Hematopoietic multipotent progenitor cell treated with erythropoietin and hydrocortisone succinate and interleukin-3 and kit ligand, for 17 days (in vitro differentiated cells): ENCODE measurements at regions not wholly inside any gene's neighbourhood (a gene's known extent, or its start where the extent isn't known, plus 50 kb on each side); places are given as distances from the start of the nearest gene placed in this dataset.

Experiments used
- DNase-seq: peaks from one replicate; pipeline ENCODE4 v3.0.0-alpha.2; 2015; ENCODE audit warnings: low spot score

DNA sequence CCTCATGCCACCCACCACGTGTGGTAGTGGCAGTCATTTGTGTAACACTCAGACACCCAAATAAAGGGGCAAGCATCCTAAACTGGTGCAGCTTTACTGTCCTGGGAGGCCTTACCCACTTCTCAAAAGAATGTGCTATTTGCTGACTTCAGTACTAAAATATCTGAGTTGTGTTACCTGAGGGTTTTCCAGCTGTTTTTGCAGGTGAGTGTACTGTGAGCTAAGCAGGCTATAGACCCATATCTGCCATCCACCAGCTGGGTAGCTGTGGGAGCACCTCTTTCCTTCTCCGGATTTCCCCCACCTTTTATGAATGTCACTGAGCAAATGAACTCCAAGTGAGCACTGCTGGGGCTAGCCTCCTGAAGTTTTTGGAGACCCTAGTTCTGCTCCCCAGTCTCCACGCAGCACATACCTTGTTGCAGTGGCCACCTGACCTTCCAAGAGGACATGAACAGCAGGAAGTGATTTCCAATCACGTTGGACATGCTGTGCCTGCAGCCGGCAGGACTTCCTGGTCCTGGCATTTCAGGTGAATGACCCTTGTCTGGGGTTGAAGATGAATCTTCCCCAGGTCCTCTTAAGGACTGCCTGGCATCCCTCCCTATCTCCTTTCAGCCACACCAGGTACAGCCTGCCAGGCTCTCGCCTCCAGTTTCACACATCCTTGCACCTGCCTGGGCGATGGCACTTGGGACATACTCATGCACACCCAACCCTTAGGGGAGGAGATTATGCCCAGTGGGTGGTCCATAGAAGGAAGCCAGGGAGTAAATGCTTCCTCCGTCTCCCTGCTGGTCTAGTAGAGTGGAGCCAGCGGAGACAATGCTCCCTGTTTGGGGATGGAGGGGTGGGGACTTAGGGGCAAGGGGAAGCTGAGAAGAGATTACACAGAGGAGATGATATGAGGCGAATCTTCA, 109.5 kb upstream of the SPATA13 start:
- DNase-seq: no peak

DNA sequence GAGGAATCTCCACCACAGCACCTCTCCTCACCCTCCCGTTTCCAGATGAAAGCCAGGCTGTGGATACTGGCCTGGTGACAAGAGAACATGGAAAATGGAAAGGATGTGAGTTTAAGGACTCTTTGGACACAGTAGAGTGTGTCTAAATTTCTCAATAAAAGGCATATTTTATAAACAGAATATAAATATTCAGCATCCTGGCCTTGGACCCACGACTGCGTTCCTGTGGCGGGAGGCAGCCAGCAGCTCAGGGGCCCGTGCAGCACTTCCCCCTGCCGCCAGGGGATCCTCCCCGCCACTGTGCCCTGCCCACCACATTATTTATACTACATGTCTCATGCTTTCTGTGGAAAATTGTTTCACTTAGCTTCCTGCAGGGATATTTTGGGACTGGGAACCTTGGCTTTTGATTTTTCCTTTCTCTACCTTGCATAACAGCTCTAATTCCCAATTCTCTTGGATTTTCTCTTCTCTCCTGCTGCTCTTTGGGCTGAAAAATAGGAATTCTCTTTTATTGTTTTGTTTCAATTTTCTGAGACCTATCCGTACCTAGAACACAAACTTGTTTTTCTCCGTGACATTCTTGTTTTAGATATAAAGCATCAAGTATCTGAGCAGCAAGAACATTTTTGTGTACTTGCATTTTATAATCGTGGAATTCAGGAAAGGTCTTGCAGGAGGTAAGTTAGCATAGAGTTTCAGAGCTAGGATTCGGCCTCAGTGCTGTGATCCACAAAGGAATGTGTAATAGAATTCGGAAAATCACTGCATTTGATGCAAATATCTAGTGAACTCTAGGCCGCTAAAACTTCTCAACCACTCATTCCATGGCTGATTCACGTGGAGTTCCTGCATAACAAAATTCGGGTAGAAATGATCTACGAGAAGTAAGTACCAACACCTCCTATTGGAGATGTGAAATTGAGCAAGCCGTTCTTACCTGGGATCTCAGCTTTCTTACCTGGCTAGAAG, 107.7 kb upstream of the SPATA13 start:
- no peak for DNase-seq

DNA sequence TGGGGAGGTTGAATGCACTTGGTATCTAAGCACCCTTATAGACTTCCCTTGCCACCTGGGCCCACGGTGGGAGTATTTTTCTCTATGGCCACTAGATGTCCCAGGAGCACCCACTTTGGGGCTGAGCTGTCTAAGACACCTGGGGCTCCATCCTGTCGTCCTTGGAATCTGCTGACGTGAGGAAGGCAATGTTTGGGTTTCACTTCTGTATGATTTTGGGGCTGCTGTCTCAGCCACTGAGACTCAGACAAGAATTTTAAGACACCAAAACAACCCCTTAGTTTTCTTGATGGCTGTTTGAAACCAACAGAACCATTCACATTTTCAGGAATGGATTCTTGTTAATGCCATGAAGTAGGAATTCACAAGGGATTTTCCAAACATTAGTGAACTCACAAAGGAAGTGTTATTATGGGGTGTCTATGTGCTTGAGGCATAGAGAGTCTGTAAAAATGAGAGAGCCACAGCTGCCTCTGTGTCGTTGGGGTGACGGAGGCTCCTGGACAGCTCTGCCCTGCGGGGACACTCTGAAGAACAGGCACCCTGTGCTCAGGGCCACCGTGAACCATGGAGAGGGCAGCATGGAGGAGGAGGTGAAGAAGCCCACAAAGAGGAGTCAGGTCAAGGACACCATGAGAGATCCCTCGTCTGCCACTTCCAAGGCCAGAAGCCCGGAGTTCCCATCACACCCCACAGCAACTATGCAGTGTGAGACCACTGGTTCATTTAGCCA, 106.8 kb upstream of the SPATA13 start:
- DNase-seq: peak; percentile 41

DNA sequence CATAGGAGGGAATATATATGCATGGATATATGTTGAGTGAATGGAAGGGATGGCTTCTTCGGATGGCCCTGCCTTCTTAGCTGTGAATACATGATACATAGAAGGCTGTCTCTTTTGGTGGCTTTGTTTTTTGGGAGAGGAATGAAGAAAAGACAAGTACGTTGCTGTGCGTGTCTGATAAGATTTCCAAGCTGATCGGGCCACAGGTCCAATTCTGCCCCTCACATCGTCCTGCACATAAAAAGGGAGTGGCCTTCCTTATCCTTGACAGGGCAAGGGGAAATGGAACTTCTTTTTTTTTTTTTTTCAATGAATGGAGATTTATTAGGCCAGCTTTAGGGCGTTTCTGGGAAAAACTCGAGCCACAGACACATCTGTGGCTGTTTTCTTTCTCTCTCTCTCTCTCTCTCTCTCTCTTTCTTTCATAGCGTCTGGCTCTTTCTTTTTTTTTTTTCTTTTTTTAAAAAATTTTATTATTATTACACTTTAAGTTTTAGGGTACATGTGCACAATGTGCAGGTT, 103.8 kb upstream of the SPATA13 start:
- DNase-seq: no peak

DNA sequence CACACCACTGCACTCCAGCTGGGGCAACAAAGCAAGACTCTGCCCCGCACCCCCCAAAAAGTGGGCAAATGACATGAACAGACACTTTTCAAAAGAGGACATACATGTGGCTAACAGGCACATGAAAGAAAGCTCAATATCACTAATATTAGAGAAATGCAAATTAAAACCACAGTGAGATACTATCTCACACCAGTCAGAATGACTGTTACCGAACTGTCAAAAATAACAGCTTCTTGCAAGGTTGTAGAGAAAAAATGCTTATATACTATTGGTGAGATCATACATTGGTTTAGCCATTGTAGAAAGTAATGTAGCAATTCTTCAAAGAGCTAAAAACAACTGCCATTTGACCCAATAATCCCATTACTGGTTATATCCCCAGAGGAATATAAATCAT, 99.5 kb upstream of the SPATA13 start:
- DNase-seq: no peak

DNA sequence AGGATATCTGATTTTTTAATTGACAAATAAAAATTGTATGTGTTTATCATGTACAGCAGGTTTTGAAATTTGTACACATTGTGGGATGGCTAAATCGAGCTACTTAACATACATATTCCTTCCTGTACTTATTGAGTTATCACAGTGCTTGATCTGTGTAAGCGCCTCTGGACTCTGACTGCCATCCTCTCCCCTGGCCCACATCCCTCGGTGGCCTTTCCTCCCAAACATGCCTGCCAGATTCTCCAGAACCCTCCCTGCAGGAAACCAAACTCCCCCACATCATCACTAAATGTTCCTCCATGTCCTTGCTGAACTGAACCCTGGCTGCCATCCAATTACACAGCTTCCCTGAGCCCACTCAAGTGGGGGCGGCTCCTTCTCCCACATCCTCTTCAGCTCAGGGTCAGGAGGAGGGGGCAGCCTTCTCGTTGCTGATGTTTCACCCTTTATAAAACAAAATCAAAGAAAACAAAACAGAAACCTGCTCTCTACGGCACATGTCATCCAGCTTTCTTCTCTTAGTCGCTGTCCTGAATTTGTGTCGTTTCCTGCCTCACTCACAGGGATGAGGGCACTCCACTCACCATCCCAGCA, 97.1 kb upstream of the SPATA13 start:
- no peak for DNase-seq

DNA sequence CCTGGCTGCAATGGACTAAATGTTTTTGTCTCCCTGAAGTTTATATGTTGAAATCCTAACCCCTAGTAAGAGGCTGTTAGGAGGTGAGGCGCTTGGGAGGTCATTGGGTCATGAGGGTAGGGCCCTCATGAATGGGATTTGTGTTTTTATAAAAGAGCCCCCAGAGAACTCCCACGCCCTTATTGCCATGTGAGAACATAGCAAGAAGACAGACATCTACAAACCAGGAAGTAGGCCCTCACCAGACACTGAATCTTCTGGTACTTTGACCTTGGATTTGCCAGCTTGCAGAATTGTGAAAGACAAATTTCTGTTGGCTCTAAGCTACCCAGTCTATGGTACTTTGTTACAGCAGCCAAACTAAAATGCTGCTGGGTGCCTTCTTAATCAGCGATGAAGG, 96.1 kb upstream of the SPATA13 start:
- no peak for DNase-seq

DNA sequence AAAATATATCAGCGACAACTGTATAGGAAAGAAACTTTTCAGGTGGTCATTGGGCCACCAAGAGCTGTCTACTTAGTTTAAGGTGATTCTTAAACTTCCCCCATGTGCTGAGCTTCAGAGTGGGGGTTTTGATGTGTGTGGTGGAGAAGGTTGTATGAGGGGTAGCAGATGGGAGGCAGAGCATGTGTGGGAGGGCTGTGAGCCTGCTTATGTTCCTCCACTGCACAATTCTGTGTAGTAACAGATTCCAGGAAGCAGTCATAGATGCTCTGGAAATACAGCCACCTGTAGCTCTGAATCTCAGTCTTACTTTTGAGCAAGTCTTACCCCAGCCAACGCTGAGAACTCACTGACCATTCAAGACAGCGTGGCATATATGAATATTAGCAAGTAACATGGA, 95.3 kb upstream of the SPATA13 start:
- DNase-seq: no peak

DNA sequence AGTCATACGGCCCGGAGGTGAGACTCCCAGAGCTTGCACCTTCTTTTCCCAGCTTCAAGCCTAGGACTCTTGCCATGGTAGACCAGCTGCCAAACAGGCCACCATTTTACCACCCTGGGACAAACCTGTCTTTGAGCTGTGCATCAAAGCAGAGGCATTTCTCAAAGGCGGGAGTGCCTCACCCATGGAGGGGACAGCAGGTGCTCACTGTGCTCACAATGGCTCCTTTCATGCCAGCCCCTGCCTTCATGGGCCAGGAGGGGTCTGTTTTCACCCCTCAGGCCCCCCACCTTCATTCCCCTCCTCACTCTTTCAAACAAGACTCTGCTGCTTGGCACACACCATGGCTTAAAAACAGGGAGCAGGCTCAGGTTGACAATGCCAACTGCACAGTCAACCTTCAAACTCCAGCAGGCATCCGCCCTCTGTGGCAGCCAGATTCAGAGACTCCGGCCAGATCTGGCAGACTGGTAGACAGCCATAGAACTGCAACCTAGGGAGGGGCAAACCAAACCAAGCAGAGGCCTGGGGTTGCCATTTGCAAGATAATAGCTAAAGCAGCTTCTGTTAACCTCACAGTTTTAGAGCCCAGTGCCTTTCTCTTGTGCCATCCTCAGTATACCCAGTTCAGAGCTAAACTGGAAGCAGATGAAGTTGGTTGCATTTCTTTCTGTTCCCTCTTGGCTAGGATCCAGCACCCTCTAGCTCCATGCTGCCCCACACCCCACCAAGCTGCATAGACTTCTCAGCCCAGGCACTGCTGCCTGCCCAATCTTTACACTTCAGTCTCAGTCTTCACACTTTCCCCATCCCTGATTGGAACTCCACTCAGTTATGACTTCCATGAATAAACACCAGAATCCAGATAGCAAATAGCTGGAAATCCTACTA, 93.9 kb upstream of the SPATA13 start:
- no peak for DNase-seq

DNA sequence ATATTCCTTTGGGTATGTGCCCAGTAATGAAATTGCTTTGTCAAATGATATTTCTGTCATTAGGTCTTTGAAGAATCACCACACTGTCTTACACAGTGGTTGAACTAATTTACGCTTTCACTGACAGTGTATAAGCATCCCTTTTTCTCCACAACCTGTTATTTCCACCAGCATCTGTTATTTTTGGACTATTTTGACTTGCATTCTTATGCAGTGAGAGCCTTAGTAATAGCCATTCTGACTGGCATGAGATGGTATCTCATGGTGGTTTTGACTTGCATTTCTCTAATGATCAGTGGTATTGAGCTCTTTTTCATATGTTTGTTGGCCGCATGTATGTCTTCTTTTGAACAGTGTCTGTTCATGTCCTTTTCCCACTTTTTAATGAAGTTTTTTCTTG, 92.0 kb upstream of the SPATA13 start:
- DNase-seq: no peak

DNA sequence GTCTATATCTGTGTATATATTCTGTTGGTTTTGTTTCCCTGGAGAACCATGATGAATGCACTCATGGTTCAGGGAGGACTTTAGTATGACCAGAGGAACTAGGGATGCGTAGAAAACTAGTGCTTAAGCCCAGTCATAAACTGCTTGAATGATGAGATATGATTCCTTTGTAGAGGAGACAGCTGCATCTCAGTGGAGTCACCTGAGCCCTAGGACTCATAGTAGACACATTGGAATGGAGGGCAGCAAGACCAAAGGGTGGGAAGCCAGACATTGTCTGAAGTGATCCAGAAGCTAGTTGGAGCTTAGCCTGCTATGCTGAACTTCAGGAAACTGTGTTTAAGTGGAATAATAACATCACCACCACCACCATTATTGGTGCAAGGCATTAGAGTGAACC, 89.5 kb upstream of the SPATA13 start:
- DNase-seq: no peak

DNA sequence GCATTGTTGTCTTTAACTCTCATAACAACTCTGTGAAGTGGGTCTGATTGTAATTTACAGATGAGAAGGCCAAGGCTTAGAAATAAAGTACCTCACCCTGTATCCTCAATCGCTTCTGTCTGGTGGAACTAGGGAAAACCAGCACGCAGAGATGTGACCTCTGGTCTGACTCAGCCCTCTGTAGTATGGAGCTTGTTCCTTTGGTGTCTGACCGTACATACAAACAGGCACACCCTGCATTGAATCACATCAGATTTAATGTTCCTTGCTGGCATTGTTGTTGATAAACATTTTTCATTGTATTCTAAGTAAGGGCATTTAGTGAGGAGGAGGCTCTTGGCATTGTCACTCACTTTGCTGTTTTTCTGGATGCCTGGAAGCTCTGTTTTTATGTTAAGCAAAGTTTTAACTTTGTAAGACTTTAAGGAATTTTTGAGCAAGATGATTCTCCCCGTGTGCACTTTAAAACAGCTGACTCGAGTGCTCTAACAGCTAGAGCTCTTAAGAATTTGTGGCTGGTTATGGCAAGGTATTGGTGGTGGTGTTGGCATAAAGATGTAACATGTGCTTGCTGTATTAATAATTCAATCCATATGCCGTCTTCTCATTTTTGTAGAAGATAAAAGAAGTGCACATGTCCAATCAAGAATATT, 89.0 kb upstream of the SPATA13 start:
- no peak for DNase-seq

DNA sequence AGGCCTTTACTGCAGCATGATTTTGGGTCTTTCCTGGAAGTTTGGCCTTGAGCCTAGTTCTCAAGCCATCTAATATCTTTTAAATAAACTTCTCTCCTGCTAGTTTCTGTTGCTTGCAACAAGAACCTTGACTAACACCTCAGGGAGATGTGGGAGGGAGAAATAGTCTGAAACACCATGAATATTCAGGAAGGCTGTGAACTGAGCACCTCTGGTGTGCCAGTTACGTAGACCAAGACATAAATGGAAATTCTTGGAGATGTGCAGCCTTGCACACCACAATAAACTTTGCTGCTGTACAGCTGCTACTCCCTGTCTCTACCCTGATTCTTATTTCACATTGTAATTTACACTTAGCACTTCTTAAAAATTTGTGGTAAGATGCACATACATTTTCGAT, 86.9 kb upstream of the SPATA13 start:
- DNase-seq: no peak

DNA sequence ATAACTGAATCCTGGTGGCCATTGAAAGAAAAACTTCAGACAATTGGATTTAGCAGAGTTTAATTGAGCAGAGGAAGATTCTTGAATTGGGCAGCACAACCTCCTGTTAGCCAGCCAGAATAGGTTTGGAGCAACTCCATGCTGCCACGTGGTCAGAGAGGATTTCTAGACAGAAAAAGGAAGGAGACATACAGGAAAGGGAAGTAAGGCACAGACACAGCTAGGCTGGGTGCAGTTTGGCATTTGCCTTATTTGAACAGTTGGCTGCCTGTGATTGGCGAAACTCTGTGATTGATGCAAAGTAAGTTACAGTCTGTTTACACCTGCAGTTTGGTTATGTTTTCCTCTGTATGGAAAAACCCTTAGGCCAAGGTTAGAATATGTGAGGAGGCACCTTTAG, 85.8 kb upstream of the SPATA13 start:
- no peak for DNase-seq

DNA sequence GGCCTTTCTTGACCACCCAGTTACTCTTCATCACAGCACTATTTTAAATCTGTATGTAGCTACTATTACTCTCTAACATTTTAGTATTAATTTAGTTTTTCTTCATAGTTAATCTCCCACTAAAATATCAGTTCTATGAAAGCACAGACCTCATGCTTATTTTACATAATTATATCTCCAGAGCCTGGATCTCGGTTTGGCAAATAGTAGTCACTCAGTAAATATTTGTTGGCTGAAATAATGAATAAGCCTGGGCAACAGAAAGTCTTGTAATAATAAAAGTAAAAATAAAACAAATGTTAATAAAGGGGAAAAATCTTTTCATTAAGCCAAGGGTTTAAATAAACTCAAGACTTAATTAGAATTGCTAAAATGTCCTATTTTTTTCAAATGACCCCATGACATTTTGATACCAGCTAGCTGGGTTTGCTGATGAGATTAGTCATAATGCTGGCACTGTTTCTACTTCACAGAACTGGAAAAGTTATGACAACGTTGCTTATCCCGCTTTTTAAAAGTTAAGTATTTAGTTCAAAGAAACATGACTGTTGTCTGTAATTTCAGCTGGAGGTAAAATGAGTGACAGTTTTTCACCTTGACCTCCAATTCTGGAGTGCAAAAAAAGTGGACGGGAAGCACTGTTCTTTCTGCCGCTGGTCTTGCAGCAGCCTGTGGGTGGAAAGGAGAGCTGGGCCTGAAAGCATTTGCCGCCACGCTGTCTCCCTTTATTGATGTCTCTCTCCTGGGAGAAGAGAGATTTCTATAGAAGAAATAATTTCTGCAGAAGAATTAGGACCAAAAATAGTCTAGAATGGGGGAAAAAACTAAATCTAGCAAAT, 85.2 kb upstream of the SPATA13 start:
- no peak for DNase-seq

DNA sequence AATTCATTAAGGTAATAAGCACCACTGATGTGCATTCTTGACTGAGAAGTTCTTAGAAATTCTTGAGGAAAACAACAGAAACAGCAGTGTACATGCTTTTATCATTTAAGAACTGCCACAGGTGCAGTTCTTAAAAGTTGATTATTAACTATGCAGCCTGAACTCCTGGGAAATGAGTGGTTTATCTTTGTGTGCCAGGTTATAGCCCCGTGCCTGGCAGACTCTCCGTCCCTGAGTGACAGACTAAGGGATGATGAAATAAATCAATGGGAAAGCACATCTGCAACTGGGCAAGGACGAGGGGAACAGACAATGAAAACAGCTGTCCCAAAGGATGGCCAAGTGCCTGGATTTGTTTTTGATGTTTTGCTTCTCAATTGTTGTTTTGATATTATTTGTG, 84.4 kb upstream of the SPATA13 start:
- no peak for DNase-seq

DNA sequence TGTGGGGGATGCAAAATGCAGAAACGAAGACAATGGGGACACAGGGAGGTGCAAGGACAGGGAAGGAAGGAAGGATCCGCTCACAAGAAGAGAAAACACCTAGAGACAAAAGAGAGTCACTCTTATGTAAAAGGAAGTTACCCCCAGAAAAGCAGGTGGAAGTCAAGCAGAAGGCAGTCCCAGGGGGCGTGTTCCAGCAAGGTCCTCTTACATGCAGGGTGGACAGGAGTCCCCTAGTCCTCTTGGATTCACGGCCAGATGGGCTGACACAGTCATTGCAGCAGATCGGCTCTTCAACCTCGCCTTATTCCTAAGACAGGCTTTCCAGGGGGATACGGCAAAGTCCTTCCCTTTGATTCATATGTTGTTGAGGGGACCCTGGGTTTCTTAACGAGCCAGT, 83.9 kb upstream of the SPATA13 start:
- no peak for DNase-seq

DNA sequence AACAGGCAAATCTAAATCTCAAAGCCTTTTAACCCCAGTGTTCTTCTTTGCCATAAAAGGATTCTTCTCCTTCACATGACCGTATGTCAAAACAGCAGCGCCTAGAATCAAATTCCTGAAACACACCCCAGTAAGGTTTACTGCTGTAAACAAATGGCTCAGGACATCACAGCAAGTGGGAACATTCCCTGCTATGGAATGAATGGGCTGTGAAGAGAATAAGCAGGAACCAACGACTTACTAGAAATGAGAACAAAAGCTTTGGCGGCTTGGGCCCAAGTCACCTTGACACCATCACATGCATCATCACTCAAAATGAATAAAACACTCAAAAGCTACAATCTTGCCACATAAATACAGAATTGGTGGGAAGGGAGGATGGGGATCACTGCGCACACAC, 80.4 kb upstream of the SPATA13 start:
- DNase-seq: no peak

DNA sequence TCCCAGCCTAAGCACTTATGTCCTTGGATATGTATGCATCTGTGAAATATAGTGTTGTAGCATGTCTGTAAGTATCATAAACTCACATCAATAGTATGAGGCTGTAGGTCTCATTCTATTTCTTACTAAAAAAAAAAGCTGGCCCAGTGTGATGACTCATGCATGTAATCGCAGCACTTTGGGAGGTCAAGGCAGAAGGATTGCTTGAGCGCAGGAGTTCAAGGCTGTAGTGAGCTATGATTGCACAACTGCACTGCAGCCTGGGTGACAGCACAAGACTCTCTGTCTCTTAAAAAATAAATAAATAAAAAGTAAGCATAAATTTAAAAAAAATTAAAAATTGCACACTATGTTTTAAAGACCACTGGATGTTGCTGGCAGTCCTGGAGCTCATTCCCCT, 79.1 kb upstream of the SPATA13 start:
- DNase-seq: no peak
